ENCODE measurements at regions not wholly inside any gene's neighbourhood (a gene's known extent, or its start where the extent isn't known, plus 50 kb on each side); places are given as distances from the start of the nearest gene placed in this dataset.

DNA sequence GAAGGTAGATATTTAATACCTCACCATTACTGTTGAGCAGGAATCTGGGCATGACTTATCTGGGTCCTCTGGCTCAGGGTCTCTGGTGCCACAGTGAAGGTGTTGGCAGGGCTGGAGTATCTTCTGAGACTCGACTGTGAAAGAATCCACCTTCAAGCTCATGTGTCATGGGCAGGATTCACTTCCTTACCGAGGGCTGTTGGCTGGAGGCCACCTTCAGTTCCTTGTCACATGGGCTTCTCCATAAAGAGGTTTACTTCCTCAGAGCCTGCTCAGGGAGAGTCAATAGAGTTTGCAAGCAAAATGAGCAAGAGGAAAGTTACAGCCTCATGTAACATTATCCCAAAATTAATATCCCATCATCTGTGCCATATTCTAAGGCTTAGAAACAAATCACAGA is 459.5 kb downstream of the NR2F2 start:
- no peak for TF ChIP-seq CTCF (IDR thresholded peaks at IDR 0.05)
- no peak for TF ChIP-seq POLR2A (IDR thresholded peaks at IDR 0.05)
